Body of pancreas (tissue), 4 donors: ENCODE measurements at regions not wholly inside any gene's neighbourhood (a gene's known extent, or its start where the extent isn't known, plus 50 kb on each side); places are given as distances from the start of the nearest gene placed in this dataset.

Source experiments
- ATAC-seq: fragments of 150-250 bp; one replicate; pipeline ENCODE4 v1.9.1; 2016
- DNase-seq, 4 donors: peaks; one replicate each; pipeline ENCODE4 v3.0.0-alpha.2; 2019
- H3K27ac ChIP-seq, 4 donors: fragments of 200-600 bp; sonication (generic); 1 replicate in 3 of 4; 2 replicates in 1 of 4; pipeline versions ENCODE4 v1.5.1 to v1.6.1; 2016 to 2019; ENCODE audit warnings: mild to moderate bottlenecking in 1 of 4, mixed read lengths in 1 of 4, moderate library complexity in 1 of 4
- H3K27me3 ChIP-seq, 2 donors: fragments of 200-600 bp; sonication (generic); one replicate each; pipeline ENCODE4 v1.6.0; 2016; ENCODE audit warnings: mild to moderate bottlenecking in 1 of 2
- H3K36me3 ChIP-seq, 2 donors: fragments of 200-600 bp; sonication (generic); replicated peaks in 1 of 2; 2 replicates each; pipeline ENCODE4 v1.5.1; 2016; ENCODE audit warnings: low read depth in 2 of 2; ENCODE audit not compliant: insufficient read depth in 1 of 2
- H3K4me1 ChIP-seq: fragments of 200-600 bp; sonication (generic); one replicate; pipeline ENCODE4 v1.6.0; 2016
- H3K4me3 ChIP-seq, 2 donors: fragments of 200-600 bp; sonication (generic); 1 replicate in 1 of 2; 2 replicates in 1 of 2; pipeline ENCODE4 v1.5.1; 2016 to 2019
- H3K9me3 ChIP-seq, 3 donors: fragments of 200-600 bp; sonication (generic); 1 replicate in 2 of 3; 2 replicates in 1 of 3; pipeline ENCODE4 v1.5.1; 2016
- CTCF ChIP-seq, 7 experiments: fragments of 450-650 bp in 4 of 7; fragments of 200-600 bp in 3 of 7; sonication (generic) in 3 of 7; IDR thresholded peaks; one replicate each; pipeline ENCODE4 v1.5.1; 2016 to 2019; ENCODE audit warnings: antibody characterized with exemption in 7 of 7
- POLR2A ChIP-seq, 3 donors: fragments of 450-650 bp; IDR thresholded peaks; one replicate each; pipeline ENCODE4 v1.6.1; 2016; ENCODE audit warnings: antibody characterized with exemption in 3 of 3, mild to moderate bottlenecking in 2 of 3
- WGBS, 2 donors: methylation state at CpG; one replicate each; pipeline ENCODE4 v1.1.5; 2017; 5-methylcytosine and 5-hydroxymethylcytosine counted together
- intact Hi-C: fragments of 100-400 bp; cut with DNase I; formaldehyde crosslinking; loops from one replicate; pipeline ENCODE4 v1.15.1; 2023

- 97 to 100% methylated on average over 1 of the region's 1 CpG for WGBS, 2 donors
- Histone ChIP-seq H3K27ac (no peak overlapping the region), H3K9me3 (no peaks in the 10 kb centered on the region), H3K27me3 (no peaks in the 10 kb centered on the region), H3K36me3 (no peaks in the 10 kb centered on the region), H3K4me3 (no peak overlapping the region), H3K4me1 (peaks cover 8% of the 10 kb centered on the region)
- DNase-seq (no peak), ATAC-seq (no peak)
- TF ChIP-seq CTCF (IDR thresholded peaks at IDR 0.05) (no peak), POLR2A (IDR thresholded peaks at IDR 0.05) (no peak)
- intact Hi-C loops = no loop called here
Observed at GRCh38 chr3:74375653-74376052, 238.8 kb downstream of the CNTN3 start.

GRCh38 chr3:74372743-74373142 lies 241.7 kb downstream of the CNTN3 start:
- no peak for DNase-seq
- no peak for ATAC-seq
- Histone ChIP-seq H3K27ac (no peak overlapping the region), H3K4me1 (peaks cover 8% of the 10 kb centered on the region), H3K36me3 (no peaks in the 10 kb centered on the region), H3K27me3 (no peaks in the 10 kb centered on the region), H3K9me3 (no peaks in the 10 kb centered on the region), H3K4me3 (no peak overlapping the region)
- WGBS, 2 donors = 60 to 63% methylated on average over 2 of the region's 2 CpGs
- intact Hi-C loops = no loop called here
- no peak for TF ChIP-seq CTCF (IDR thresholded peaks at IDR 0.05)
- TF ChIP-seq POLR2A (IDR thresholded peaks at IDR 0.05) = no peak

- ATAC-seq = no peak
- DNase-seq = no peak
- no peaks in the 10 kb centered on the region for H3K36me3 ChIP-seq
- H3K27me3 ChIP-seq = no peaks in the 10 kb centered on the region
- H3K27ac ChIP-seq = no peak overlapping the region
- no peak overlapping the region for H3K4me3 ChIP-seq
- peaks cover 8% of the 10 kb centered on the region for H3K4me1 ChIP-seq
- intact Hi-C loops = no loop called here
- no peak for TF ChIP-seq POLR2A (IDR thresholded peaks at IDR 0.05)
- no peak for TF ChIP-seq CTCF (IDR thresholded peaks at IDR 0.05)
- no peaks in the 10 kb centered on the region for H3K9me3 ChIP-seq
- WGBS, 2 donors = 90 to 93% methylated on average over 2 of the region's 2 CpGs
Observed at GRCh38 chr3:74370342-74370741, 244.1 kb downstream of the CNTN3 start.

- intact Hi-C loops = no loop called here
- no peak for ATAC-seq
- no peaks in the 10 kb centered on the region for H3K4me1 ChIP-seq
- no peaks in the 10 kb centered on the region for H3K9me3 ChIP-seq
- H3K36me3 ChIP-seq = no peaks in the 10 kb centered on the region
- no peak for DNase-seq
- TF ChIP-seq POLR2A (IDR thresholded peaks at IDR 0.05) = no peak
- no peak for TF ChIP-seq CTCF (IDR thresholded peaks at IDR 0.05)
- WGBS, 2 donors = 86 to 94% methylated on average over 1 of the region's 1 CpG
- no peaks in the 10 kb centered on the region for H3K27me3 ChIP-seq
- H3K27ac ChIP-seq = no peak overlapping the region
- no peak overlapping the region for H3K4me3 ChIP-seq
Observed at GRCh38 chr3:74366331-74366730, 248.1 kb downstream of the CNTN3 start.

GRCh38 chr3:74363346-74363745 lies 251.1 kb downstream of the CNTN3 start:
- ATAC-seq (no peak), DNase-seq (no peak)
- Histone ChIP-seq H3K4me1 (no peaks in the 10 kb centered on the region), H3K36me3 (no peaks in the 10 kb centered on the region), H3K27ac (no peak overlapping the region), H3K4me3 (no peak overlapping the region), H3K9me3 (no peaks in the 10 kb centered on the region), H3K27me3 (no peaks in the 10 kb centered on the region)
- no peak for TF ChIP-seq CTCF (IDR thresholded peaks at IDR 0.05)
- TF ChIP-seq POLR2A (IDR thresholded peaks at IDR 0.05) = no peak
- intact Hi-C loops = no loop called here
- 88 to 96% methylated on average over 1 of the region's 1 CpG for WGBS, 2 donors
